ENCODE measurements at regions not wholly inside any gene's neighbourhood (a gene's known extent, or its start where the extent isn't known, plus 50 kb on each side); places are given as distances from the start of the nearest gene placed in this dataset.
A peak's percentile ranks its signal among the peaks of the same experiment; 100 is the strongest.

- peaks cover 17% of the 10 kb centered on the region for H3K4me1 Mint-ChIP-seq (ENCODE audit: insufficient read depth, unreplicated experiment)
- DNase-seq (ENCODE audit: unreplicated experiment) = no peak
- CTCF ChIA-PET = no interaction called here
- H3K9me3 Mint-ChIP-seq (ENCODE audit: unreplicated experiment) = no peaks in the 10 kb centered on the region
- no peak overlapping the region for H3K4me3 Mint-ChIP-seq (ENCODE audit: unreplicated experiment)
- POLR2A ChIA-PET = no interaction called here
- TF ChIP-seq, protein P1, sequence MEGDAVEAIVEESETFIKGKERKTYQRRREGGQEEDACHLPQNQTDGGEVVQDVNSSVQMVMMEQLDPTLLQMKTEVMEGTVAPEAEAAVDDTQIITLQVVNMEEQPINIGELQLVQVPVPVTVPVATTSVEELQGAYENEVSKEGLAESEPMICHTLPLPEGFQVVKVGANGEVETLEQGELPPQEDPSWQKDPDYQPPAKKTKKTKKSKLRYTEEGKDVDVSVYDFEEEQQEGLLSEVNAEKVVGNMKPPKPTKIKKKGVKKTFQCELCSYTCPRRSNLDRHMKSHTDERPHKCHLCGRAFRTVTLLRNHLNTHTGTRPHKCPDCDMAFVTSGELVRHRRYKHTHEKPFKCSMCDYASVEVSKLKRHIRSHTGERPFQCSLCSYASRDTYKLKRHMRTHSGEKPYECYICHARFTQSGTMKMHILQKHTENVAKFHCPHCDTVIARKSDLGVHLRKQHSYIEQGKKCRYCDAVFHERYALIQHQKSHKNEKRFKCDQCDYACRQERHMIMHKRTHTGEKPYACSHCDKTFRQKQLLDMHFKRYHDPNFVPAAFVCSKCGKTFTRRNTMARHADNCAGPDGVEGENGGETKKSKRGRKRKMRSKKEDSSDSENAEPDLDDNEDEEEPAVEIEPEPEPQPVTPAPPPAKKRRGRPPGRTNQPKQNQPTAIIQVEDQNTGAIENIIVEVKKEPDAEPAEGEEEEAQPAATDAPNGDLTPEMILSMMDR (IDR thresholded peaks at IDR 0.05; ENCODE audit: unreplicated experiment) = no peak
- no peaks in the 10 kb centered on the region for H3K27me3 Mint-ChIP-seq (ENCODE audit: insufficient read depth, unreplicated experiment)
- intact Hi-C loops (cut with micrococcal nuclease) = no loop called here
- H3K36me3 Mint-ChIP-seq (ENCODE audit: insufficient read depth, unreplicated experiment) = no peaks in the 10 kb centered on the region
- no TSS peak for BruUV-seq (replicated peaks)
- H3K27ac Mint-ChIP-seq (ENCODE audit: low read depth, unreplicated experiment) = no peak overlapping the region
These were observed 654.3 kb downstream of the CCDC171 start for GRCh38 chr9:16207161-16207560.

GRCh38 chr9:16210440-16210839, 657.6 kb downstream of the CCDC171 start:
- H3K27me3 Mint-ChIP-seq (ENCODE audit: insufficient read depth, unreplicated experiment) = no peaks in the 10 kb centered on the region
- H3K4me3 Mint-ChIP-seq (ENCODE audit: unreplicated experiment) = no peak overlapping the region
- CTCF ChIA-PET = interaction anchor here (0.7 kb wide), 1 partner anchor 524 kb away, joined by 3 read pairs; no protein-coding TSS in a partner anchor
- H3K9me3 Mint-ChIP-seq (ENCODE audit: unreplicated experiment) = no peaks in the 10 kb centered on the region
- TF ChIP-seq, protein P1 (IDR thresholded peaks at IDR 0.05; ENCODE audit: unreplicated experiment) = no peak
- POLR2A ChIA-PET = no interaction called here
- no TSS peak for BruUV-seq (replicated peaks)
- intact Hi-C loops (cut with micrococcal nuclease) = no loop called here
- H3K4me1 Mint-ChIP-seq (ENCODE audit: insufficient read depth, unreplicated experiment) = peaks cover 10% of the 10 kb centered on the region
- no peaks in the 10 kb centered on the region for H3K36me3 Mint-ChIP-seq (ENCODE audit: insufficient read depth, unreplicated experiment)
- H3K27ac Mint-ChIP-seq (ENCODE audit: low read depth, unreplicated experiment) = no peak overlapping the region
- no peak for DNase-seq (ENCODE audit: unreplicated experiment)

- no peak for DNase-seq (ENCODE audit: unreplicated experiment)
- intact Hi-C loops (cut with micrococcal nuclease) = no loop called here
- no TSS peak for BruUV-seq (replicated peaks)
- CTCF ChIA-PET = no interaction called here
- no peaks in the 10 kb centered on the region for H3K27me3 Mint-ChIP-seq (ENCODE audit: insufficient read depth, unreplicated experiment)
- H3K9me3 Mint-ChIP-seq (ENCODE audit: unreplicated experiment) = no peaks in the 10 kb centered on the region
- H3K4me3 Mint-ChIP-seq (ENCODE audit: unreplicated experiment) = no peak overlapping the region
- no peaks in the 10 kb centered on the region for H3K36me3 Mint-ChIP-seq (ENCODE audit: insufficient read depth, unreplicated experiment)
- POLR2A ChIA-PET = interaction anchor here (0.8 kb wide), 1 partner anchor 8 kb away, joined by 4 read pairs; no protein-coding TSS in a partner anchor
- TF ChIP-seq, protein P1 (IDR thresholded peaks at IDR 0.05; ENCODE audit: unreplicated experiment) = no peak
- peaks cover 10% of the 10 kb centered on the region for H3K4me1 Mint-ChIP-seq (ENCODE audit: insufficient read depth, unreplicated experiment)
- no peak overlapping the region for H3K27ac Mint-ChIP-seq (ENCODE audit: low read depth, unreplicated experiment)
These were observed 658.5 kb downstream of the BNC2 start for GRCh38 chr9:16211946-16212345.

DNA sequence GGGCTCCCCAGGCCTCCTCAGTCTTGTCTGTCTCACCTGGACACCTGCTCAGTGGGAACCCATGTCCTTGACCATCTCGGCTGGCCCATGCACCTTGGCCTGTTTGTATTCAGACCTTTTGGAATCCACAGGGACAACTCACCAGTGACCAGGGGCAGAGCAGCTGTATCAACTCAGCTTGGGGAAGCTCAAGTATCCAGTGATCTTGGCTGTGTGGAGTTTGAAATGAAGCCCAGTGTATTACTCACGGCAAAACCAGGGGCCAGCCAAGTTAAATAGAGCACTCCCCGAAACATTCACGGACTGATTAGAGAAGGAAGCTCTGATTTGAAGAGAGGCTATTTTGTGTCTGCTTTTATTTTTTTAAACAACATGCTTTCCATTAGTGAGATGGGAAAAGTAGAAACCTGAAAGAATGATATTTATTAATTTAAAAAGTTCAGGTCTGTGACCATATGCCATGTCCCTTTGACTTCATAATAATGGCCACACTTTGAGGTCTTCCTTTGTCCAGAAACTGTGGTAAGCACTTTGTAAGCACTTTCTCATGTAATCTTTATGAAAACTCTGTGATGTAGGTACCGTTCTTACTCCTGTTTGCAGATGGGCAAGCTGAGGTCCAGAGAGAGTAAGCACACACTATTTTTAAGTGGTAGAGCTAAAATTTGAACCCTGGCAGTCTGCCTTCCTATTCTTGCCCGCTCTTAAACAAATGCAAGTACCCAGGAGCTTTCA, 656.5 kb downstream of the BNC2 start:
- intact Hi-C loops (cut with micrococcal nuclease) = no loop called here
- TF ChIP-seq, protein P1 (IDR thresholded peaks at IDR 0.05; ENCODE audit: unreplicated experiment) = no peak
- peak; percentile 87 for DNase-seq (ENCODE audit: unreplicated experiment)
- H3K9me3 Mint-ChIP-seq (ENCODE audit: unreplicated experiment) = no peaks in the 10 kb centered on the region
- no TSS peak for BruUV-seq (replicated peaks)
- H3K4me1 Mint-ChIP-seq (ENCODE audit: insufficient read depth, unreplicated experiment) = peaks cover 10% of the 10 kb centered on the region
- CTCF ChIA-PET = interaction anchor here (0.6 to 0.7 kb wide), 3 partner anchors 196 to 458 kb away, joined by 3 to 4 read pairs (median 4); no protein-coding TSS in a partner anchor
- no peaks in the 10 kb centered on the region for H3K36me3 Mint-ChIP-seq (ENCODE audit: insufficient read depth, unreplicated experiment)
- H3K27ac Mint-ChIP-seq (ENCODE audit: low read depth, unreplicated experiment) = no peak overlapping the region
- no peaks in the 10 kb centered on the region for H3K27me3 Mint-ChIP-seq (ENCODE audit: insufficient read depth, unreplicated experiment)
- no peak overlapping the region for H3K4me3 Mint-ChIP-seq (ENCODE audit: unreplicated experiment)
- POLR2A ChIA-PET = interaction anchor here (0.6 to 1.3 kb wide), 2 partner anchors 11 to 20 kb away, joined by 3 to 7 read pairs; no protein-coding TSS in a partner anchor
